GM23338 (cell line): ENCODE measurements at regions not wholly inside any gene's neighbourhood (a gene's known extent, or its start where the extent isn't known, plus 50 kb on each side); places are given as distances from the start of the nearest gene placed in this dataset.

Experiments used
- ATAC-seq: fragments of 200-7000 bp; cut with Tn5 transposase; 3 replicates; pipeline ENCODE4 v1.9.1; 2020
- DNase-seq: peaks from one replicate; pipeline ENCODE4 v3.0.0-alpha.2; 2015; ENCODE audit warnings: low spot score
- H2AFZ ChIP-seq: fragments of 200-600 bp; sonication (generic); 2 replicates; pipeline ENCODE4 v1.8.0; 2016; ENCODE audit warnings: antibody characterized with exemption, mild to moderate bottlenecking, moderate library complexity
- H3F3A ChIP-seq: fragments of 200-600 bp; sonication (generic); replicated peaks from 2 replicates; pipeline ENCODE4 v1.8.0; 2017; ENCODE audit warnings: antibody characterized with exemption, mixed run types, low read depth
- H3K27ac ChIP-seq: fragments of 200-600 bp; sonication (generic); 2 replicates; pipeline ENCODE4 v1.6.1; 2016; ENCODE audit warnings: low read depth
- H3K27me3 ChIP-seq: fragments of 200-600 bp; sonication (generic); 2 replicates; pipeline ENCODE4 v1.8.0; 2016; ENCODE audit warnings: mild to moderate bottlenecking, mixed run types, moderate library complexity; ENCODE audit not compliant: insufficient read depth
- H3K36me3 ChIP-seq: fragments of 200-600 bp; sonication (generic); 2 replicates; pipeline ENCODE4 v1.8.0; 2016; ENCODE audit warnings: mild to moderate bottlenecking; ENCODE audit not compliant: insufficient read depth
- H3K4me1 ChIP-seq: fragments of 200-600 bp; sonication (generic); 2 replicates; pipeline ENCODE4 v1.8.0; 2016; ENCODE audit warnings: mild to moderate bottlenecking, moderate library complexity; ENCODE audit not compliant: insufficient read depth
- H3K4me2 ChIP-seq: fragments of 200-600 bp; sonication (generic); 2 replicates; pipeline ENCODE4 v1.7.1; 2017; ENCODE audit warnings: mixed run types
- H3K4me3 ChIP-seq: fragments of 200-600 bp; sonication (generic); 2 replicates; pipeline ENCODE4 v1.6.1; 2016; ENCODE audit warnings: mixed run types
- H3K79me2 ChIP-seq: fragments of 200-600 bp; sonication (generic); replicated peaks from 2 replicates; pipeline ENCODE4 v1.8.0; 2017; ENCODE audit warnings: mild to moderate bottlenecking; ENCODE audit not compliant: insufficient read depth
- H3K9me2 ChIP-seq: fragments of 200-600 bp; sonication (generic); 2 replicates; pipeline ENCODE4 v1.8.0; 2017; ENCODE audit not compliant: insufficient read depth
- H4K20me1 ChIP-seq: fragments of 200-600 bp; sonication (generic); replicated peaks from 2 replicates; pipeline ENCODE4 v1.8.0; 2017; ENCODE audit warnings: mild to moderate bottlenecking; ENCODE audit not compliant: insufficient read depth
- H3K27ac Mint-ChIP-seq: 2 replicates; pipeline ENCODE4 v1.8.0; 2020; ENCODE audit warnings: inconsistent platforms, mild to moderate bottlenecking, moderate library complexity, mixed read lengths
- H3K27me3 Mint-ChIP-seq: 3 replicates; pipeline ENCODE4 v1.8.0; 2022; ENCODE audit warnings: low read depth, mild to moderate bottlenecking, moderate library complexity, mixed read lengths, inconsistent platforms; ENCODE audit not compliant: insufficient read depth, poor library complexity
- H3K36me3 Mint-ChIP-seq: 3 replicates; pipeline ENCODE4 v1.8.0; 2021; ENCODE audit warnings: low read depth, mild to moderate bottlenecking, inconsistent platforms, moderate library complexity, mixed read lengths
- H3K4me1 Mint-ChIP-seq: 3 replicates; pipeline ENCODE4 v1.8.0; 2020; ENCODE audit warnings: mild to moderate bottlenecking, inconsistent platforms, mixed read lengths
- H3K4me3 Mint-ChIP-seq: 3 replicates; pipeline ENCODE4 v1.8.0; 2021; ENCODE audit warnings: moderate library complexity, mild to moderate bottlenecking, inconsistent platforms, mixed read lengths
- H3K9me3 Mint-ChIP-seq: 3 replicates; pipeline ENCODE4 v1.8.0; 2020; ENCODE audit warnings: moderate library complexity, mild to moderate bottlenecking, inconsistent platforms, mixed read lengths
- CREB1 ChIP-seq: fragments of 250-450 bp; sonication (Bioruptor Pico); IDR thresholded peaks from 2 replicates; pipeline ENCODE4 v1.5.0; 2020; ENCODE audit warnings: low read depth, mild to moderate bottlenecking, moderate library complexity
- ETS1 ChIP-seq: IDR thresholded peaks from 2 replicates; pipeline ENCODE4 v1.6.1; 2016; ENCODE audit warnings: antibody characterized with exemption
- EZH2phosphoT487 ChIP-seq: fragments of 200-600 bp; sonication (generic); IDR thresholded peaks from one replicate; pipeline ENCODE4 v1.8.1; 2018; ENCODE audit warnings: antibody characterized with exemption; ENCODE audit not compliant: unreplicated experiment
- JUNB ChIP-seq: IDR thresholded peaks from one replicate; pipeline ENCODE4 v1.6.1; 2016; ENCODE audit warnings: antibody characterized with exemption; ENCODE audit not compliant: unreplicated experiment
- NANOG ChIP-seq: IDR thresholded peaks from 2 replicates; pipeline ENCODE4 v1.6.1; 2016; ENCODE audit warnings: antibody characterized with exemption, borderline replicate concordance
- POLR2AphosphoS5 ChIP-seq: IDR thresholded peaks from 2 replicates; pipeline ENCODE4 v1.6.1; 2016; ENCODE audit warnings: antibody characterized with exemption, low read depth
- ZNF331 ChIP-seq: fragments of 250-450 bp; sonication (Bioruptor Pico); IDR thresholded peaks from 2 replicates; pipeline ENCODE4 v1.5.0; 2020; ENCODE audit warnings: low read depth, mild to moderate bottlenecking, moderate library complexity
- ZNF462 ChIP-seq: fragments of 250-450 bp; sonication (Bioruptor Pico); IDR thresholded peaks from 2 replicates; pipeline ENCODE4 v1.5.0; 2020; ENCODE audit warnings: mild to moderate bottlenecking, moderate library complexity
- TF ChIP-seq, protein P1 (sequence below): IDR thresholded peaks from one replicate; pipeline ENCODE4 v1.6.1; 2018; ENCODE audit warnings: antibody characterized with exemption; ENCODE audit not compliant: unreplicated experiment
- TF ChIP-seq, protein P2 (sequence below), 2 experiments: fragments of 200-600 bp in 1 of 2; sonication (generic) in 1 of 2; conservative IDR thresholded peaks; 2 replicates each; pipeline versions ENCODE4 v1.5.1 to v1.6.1; 2016 to 2017; ENCODE audit warnings: antibody characterized with exemption in 2 of 2, low read depth in 2 of 2, mild to moderate bottlenecking in 2 of 2, moderate library complexity in 1 of 2

- TF ChIP-seq, protein P1, sequence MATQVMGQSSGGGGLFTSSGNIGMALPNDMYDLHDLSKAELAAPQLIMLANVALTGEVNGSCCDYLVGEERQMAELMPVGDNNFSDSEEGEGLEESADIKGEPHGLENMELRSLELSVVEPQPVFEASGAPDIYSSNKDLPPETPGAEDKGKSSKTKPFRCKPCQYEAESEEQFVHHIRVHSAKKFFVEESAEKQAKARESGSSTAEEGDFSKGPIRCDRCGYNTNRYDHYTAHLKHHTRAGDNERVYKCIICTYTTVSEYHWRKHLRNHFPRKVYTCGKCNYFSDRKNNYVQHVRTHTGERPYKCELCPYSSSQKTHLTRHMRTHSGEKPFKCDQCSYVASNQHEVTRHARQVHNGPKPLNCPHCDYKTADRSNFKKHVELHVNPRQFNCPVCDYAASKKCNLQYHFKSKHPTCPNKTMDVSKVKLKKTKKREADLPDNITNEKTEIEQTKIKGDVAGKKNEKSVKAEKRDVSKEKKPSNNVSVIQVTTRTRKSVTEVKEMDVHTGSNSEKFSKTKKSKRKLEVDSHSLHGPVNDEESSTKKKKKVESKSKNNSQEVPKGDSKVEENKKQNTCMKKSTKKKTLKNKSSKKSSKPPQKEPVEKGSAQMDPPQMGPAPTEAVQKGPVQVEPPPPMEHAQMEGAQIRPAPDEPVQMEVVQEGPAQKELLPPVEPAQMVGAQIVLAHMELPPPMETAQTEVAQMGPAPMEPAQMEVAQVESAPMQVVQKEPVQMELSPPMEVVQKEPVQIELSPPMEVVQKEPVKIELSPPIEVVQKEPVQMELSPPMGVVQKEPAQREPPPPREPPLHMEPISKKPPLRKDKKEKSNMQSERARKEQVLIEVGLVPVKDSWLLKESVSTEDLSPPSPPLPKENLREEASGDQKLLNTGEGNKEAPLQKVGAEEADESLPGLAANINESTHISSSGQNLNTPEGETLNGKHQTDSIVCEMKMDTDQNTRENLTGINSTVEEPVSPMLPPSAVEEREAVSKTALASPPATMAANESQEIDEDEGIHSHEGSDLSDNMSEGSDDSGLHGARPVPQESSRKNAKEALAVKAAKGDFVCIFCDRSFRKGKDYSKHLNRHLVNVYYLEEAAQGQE: no peak
These were observed 320.2 kb downstream of the PTPRC start (continued) for GRCh38 chr1:198959032-198959431.

DNA sequence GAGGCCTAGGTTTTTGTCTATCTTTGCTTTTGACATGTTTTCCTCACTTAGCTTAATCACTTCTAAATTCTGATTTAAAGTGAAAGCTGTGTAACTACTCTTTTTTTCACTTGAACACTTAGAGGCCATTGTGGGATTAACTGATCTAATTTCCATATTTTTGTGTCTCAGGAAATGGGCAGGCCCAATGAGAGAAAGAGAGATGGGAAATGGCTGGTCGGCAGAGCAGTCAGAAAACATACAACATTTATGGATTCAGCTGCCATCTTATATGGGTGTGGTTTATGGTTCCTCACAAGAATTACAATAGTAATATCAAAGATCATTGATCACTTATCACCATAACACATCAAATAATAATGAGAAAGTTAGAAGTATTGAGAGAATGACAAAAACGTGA is 320.8 kb downstream of the PTPRC start:
- Histone ChIP-seq H3K4me1 (no peaks in the 10 kb centered on the region), H3F3A (no peaks in the 10 kb centered on the region), H3K9me2 (peaks cover 4% of the 10 kb centered on the region; the same call in 1 of the 2 replicates), H3K79me2 (no peaks in the 10 kb centered on the region), H2AFZ (no peak overlapping the region), H4K20me1 (no peaks in the 10 kb centered on the region), H3K4me2 (no peak overlapping the region), H3K36me3 (no peaks in the 10 kb centered on the region), H3K4me3 (no peak overlapping the region), H3K27me3 (no peaks in the 10 kb centered on the region), H3K27ac (no peak overlapping the region)
- Mint-ChIP-seq H3K27ac (no peak overlapping the region), H3K27me3 (peaks cover 3% of the 10 kb centered on the region), H3K4me3 (no peak overlapping the region), H3K4me1 (no peaks in the 10 kb centered on the region), H3K36me3 (no peaks in the 10 kb centered on the region), H3K9me3 (no peaks in the 10 kb centered on the region; the same call in 2 of the 3 replicates)
- TF ChIP-seq POLR2AphosphoS5 (no peak), ETS1 (no peak), JUNB (no peak), NANOG (no peak), CREB1 (CRISPR knock-in tag) (no peak), EZH2phosphoT487 (no peak), ZNF331 (CRISPR knock-in tag) (no peak), ZNF462 (CRISPR knock-in tag) (no peak)
- TF ChIP-seq, protein P2, sequence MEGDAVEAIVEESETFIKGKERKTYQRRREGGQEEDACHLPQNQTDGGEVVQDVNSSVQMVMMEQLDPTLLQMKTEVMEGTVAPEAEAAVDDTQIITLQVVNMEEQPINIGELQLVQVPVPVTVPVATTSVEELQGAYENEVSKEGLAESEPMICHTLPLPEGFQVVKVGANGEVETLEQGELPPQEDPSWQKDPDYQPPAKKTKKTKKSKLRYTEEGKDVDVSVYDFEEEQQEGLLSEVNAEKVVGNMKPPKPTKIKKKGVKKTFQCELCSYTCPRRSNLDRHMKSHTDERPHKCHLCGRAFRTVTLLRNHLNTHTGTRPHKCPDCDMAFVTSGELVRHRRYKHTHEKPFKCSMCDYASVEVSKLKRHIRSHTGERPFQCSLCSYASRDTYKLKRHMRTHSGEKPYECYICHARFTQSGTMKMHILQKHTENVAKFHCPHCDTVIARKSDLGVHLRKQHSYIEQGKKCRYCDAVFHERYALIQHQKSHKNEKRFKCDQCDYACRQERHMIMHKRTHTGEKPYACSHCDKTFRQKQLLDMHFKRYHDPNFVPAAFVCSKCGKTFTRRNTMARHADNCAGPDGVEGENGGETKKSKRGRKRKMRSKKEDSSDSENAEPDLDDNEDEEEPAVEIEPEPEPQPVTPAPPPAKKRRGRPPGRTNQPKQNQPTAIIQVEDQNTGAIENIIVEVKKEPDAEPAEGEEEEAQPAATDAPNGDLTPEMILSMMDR (conservative IDR thresholded peaks at IDR 0.05; ENCODE audit: low read depth in 2 of 2): no peak
- no peak for DNase-seq
- ATAC-seq: no peak
